Mesendoderm (in vitro differentiated cells): ENCODE measurements at regions not wholly inside any gene's neighbourhood (a gene's known extent, or its start where the extent isn't known, plus 50 kb on each side); places are given as distances from the start of the nearest gene placed in this dataset.

Source experiments
- DNase-seq: peaks from one replicate; pipeline ENCODE4 v3.0.0; 2013
- H2AK5ac ChIP-seq: 2 replicates; pipeline ENCODE4 v1.6.1; 2013; ENCODE audit warnings: low read length, inconsistent platforms
- H2BK120ac ChIP-seq: 2 replicates; pipeline ENCODE4 v1.6.1; 2013; ENCODE audit warnings: low read depth, mild to moderate bottlenecking, low read length, moderate library complexity, mixed read lengths
- H2BK15ac ChIP-seq: replicated peaks from 2 replicates; pipeline ENCODE4 v1.6.1; 2013; ENCODE audit warnings: low read depth, mild to moderate bottlenecking, moderate library complexity
- H2BK5ac ChIP-seq: 2 replicates; pipeline ENCODE4 v1.6.1; 2013; ENCODE audit warnings: low read length, inconsistent platforms
- H3K18ac ChIP-seq: 2 replicates; pipeline ENCODE4 v1.6.1; 2013; ENCODE audit warnings: mild to moderate bottlenecking, low read length, mixed read lengths
- H3K23ac ChIP-seq: one replicate; pipeline ENCODE4 v1.6.1; 2013; ENCODE audit warnings: low read length
- H3K27ac ChIP-seq: 2 replicates; pipeline ENCODE4 v1.5.1; 2013; ENCODE audit warnings: low read depth, mild to moderate bottlenecking, inconsistent platforms, low read length, moderate library complexity
- H3K27me3 ChIP-seq: 2 replicates; pipeline ENCODE4 v1.6.1; 2013; ENCODE audit warnings: low read length, control low read depth, mild to moderate bottlenecking, inconsistent platforms; ENCODE audit not compliant: insufficient read depth, poor library complexity
- H3K36me3 ChIP-seq: 2 replicates; pipeline ENCODE4 v1.6.1; 2013; ENCODE audit warnings: low read length, inconsistent platforms; ENCODE audit not compliant: control insufficient read depth, insufficient read depth
- H3K4ac ChIP-seq: one replicate; pipeline ENCODE4 v1.6.1; 2013; ENCODE audit warnings: low read depth, mild to moderate bottlenecking, low read length, moderate library complexity
- H3K4me1 ChIP-seq: 2 replicates; pipeline ENCODE4 v1.6.1; 2013; ENCODE audit warnings: low read depth, low read length, inconsistent platforms; ENCODE audit not compliant: control insufficient read depth
- H3K4me2 ChIP-seq: 2 replicates; pipeline ENCODE4 v1.6.1; 2013; ENCODE audit warnings: low read length
- H3K4me3 ChIP-seq: 2 replicates; pipeline ENCODE4 v1.5.1; 2013; ENCODE audit warnings: mild to moderate bottlenecking, low read length
- H3K56ac ChIP-seq: one replicate; pipeline ENCODE4 v1.6.1; 2013; ENCODE audit warnings: low read length
- H3K79me1 ChIP-seq: 2 replicates; pipeline ENCODE4 v1.6.1; 2013; ENCODE audit warnings: low read length, inconsistent platforms
- H3K79me2 ChIP-seq: 2 replicates; pipeline ENCODE4 v1.6.1; 2013; ENCODE audit warnings: mild to moderate bottlenecking, low read length; ENCODE audit not compliant: control insufficient read depth, insufficient read depth
- H3K9ac ChIP-seq: 2 replicates; pipeline ENCODE4 v1.6.1; 2013; ENCODE audit warnings: low read length, inconsistent platforms
- H4K5ac ChIP-seq: one replicate; pipeline ENCODE4 v1.6.1; 2013; ENCODE audit warnings: low read length
- H4K8ac ChIP-seq: one replicate; pipeline ENCODE4 v1.6.1; 2013; ENCODE audit warnings: low read depth, mild to moderate bottlenecking, control low read depth, low read length, moderate library complexity
- WGBS: extraction: QIAGEN DNeasy Blood & Tissue Kit; methylation state at CpG from one replicate; pipeline ENCODE4 v1.1.7; 2013; ENCODE audit warnings: low lambda C conversion rate, missing lambda C conversion rate; ENCODE audit not compliant: insufficient coverage; ENCODE audit errors: extremely low coverage; 5-methylcytosine and 5-hydroxymethylcytosine counted together

DNA sequence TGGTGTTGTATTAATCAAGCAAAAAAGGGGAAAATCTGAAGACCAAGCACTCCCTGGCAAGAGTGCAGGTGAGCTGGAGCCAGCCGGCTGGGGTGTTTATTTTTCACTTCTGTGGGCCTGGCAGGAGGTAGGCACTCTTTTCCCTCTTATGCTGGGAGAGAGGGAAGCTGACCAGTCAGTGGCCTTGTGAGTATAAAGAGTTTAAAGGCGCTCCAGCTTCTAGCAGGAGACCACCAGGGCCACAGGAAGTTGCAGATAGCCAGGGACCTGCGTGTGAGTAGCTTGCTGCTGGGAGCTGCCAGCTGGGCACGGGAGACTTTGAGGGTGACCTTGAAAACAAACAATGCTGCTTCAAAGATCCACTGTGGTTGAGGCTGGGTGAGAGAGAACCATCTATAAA, 217.4 kb upstream of the PWP1 start:
- no peak overlapping the region for H4K5ac ChIP-seq
- H4K8ac ChIP-seq = no peak overlapping the region
- H3K23ac ChIP-seq = no peak overlapping the region
- no peak overlapping the region for H2BK120ac ChIP-seq
- no peak overlapping the region for H3K18ac ChIP-seq
- H3K27ac ChIP-seq = no peak overlapping the region
- no peak overlapping the region for H3K4me2 ChIP-seq
- DNase-seq = no peak
- no peak overlapping the region for H3K4me3 ChIP-seq
- no peak overlapping the region for H2BK5ac ChIP-seq
- H3K36me3 ChIP-seq = no peaks in the 10 kb centered on the region
- H3K79me1 ChIP-seq = no peaks in the 10 kb centered on the region
- WGBS = no CpG with 5 or more reads among the region's 4 CpGs
- no peak overlapping the region for H3K56ac ChIP-seq
- H3K4ac ChIP-seq = no peak overlapping the region
- no peak overlapping the region for H3K9ac ChIP-seq
- H2BK15ac ChIP-seq = no peak overlapping the region
- H3K79me2 ChIP-seq = no peaks in the 10 kb centered on the region
- H2AK5ac ChIP-seq = no peak overlapping the region
- no peaks in the 10 kb centered on the region for H3K4me1 ChIP-seq
- H3K27me3 ChIP-seq = no peaks in the 10 kb centered on the region

DNA sequence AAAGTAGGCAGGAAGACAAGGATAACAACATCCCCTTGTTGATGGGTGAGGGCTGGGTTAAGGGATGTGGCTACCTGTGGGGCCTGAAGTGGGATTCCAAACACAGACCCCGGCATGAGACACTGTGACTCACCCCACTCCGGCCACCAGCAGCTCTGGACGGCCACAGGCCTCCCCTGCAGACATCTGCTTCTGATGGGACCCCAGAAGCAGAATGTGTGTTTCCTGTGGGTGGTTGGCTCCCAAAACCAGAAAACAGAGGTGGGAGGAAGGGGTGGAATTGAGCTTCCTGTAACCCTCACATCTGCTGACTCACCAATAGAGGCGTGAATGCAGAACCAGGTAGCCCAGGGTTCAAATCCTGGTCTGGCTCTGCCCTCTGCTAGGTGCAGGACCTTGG, 216.6 kb upstream of the PWP1 start:
- H3K9ac ChIP-seq = no peak overlapping the region
- no peak overlapping the region for H3K56ac ChIP-seq
- H3K4me2 ChIP-seq = no peak overlapping the region
- H3K79me1 ChIP-seq = no peaks in the 10 kb centered on the region
- no peak overlapping the region for H3K27ac ChIP-seq
- H3K18ac ChIP-seq = no peak overlapping the region
- H2BK15ac ChIP-seq = no peak overlapping the region
- no peak overlapping the region for H2AK5ac ChIP-seq
- H2BK120ac ChIP-seq = no peak overlapping the region
- H3K4me3 ChIP-seq = no peak overlapping the region
- DNase-seq = no peak
- H3K36me3 ChIP-seq = no peaks in the 10 kb centered on the region
- H3K79me2 ChIP-seq = no peaks in the 10 kb centered on the region
- no peaks in the 10 kb centered on the region for H3K4me1 ChIP-seq
- H4K5ac ChIP-seq = no peak overlapping the region
- no CpG with 5 or more reads among the region's 4 CpGs for WGBS
- no peak overlapping the region for H3K23ac ChIP-seq
- H3K4ac ChIP-seq = no peak overlapping the region
- no peak overlapping the region for H4K8ac ChIP-seq
- no peak overlapping the region for H2BK5ac ChIP-seq
- no peaks in the 10 kb centered on the region for H3K27me3 ChIP-seq

DNA sequence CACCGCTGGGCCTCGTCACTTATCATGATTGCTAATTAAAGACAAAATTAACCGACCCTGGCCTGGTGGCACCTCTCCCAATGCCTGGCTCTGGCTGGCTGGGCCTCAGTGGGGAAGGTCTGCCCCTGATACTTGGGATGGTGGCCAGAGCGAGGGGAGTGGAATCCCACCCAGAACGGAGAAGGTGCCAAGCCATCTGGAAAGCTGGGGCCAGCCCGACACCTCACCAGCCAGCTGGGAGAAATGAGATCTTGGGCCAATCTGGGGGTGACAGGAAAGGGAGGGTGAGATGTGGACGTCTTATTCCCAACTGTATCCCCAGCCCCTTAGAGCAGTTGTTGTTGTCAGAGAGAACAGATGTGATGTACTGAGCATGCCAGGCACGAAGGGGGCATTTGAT, 215.0 kb upstream of the PWP1 start:
- no peak for DNase-seq
- H2BK120ac ChIP-seq = no peak overlapping the region
- no peaks in the 10 kb centered on the region for H3K4me1 ChIP-seq
- H3K4me3 ChIP-seq = no peak overlapping the region
- H3K79me2 ChIP-seq = no peaks in the 10 kb centered on the region
- no peak overlapping the region for H3K18ac ChIP-seq
- H4K5ac ChIP-seq = no peak overlapping the region
- H3K36me3 ChIP-seq = no peaks in the 10 kb centered on the region
- no peaks in the 10 kb centered on the region for H3K79me1 ChIP-seq
- no peak overlapping the region for H3K9ac ChIP-seq
- WGBS = no CpG with 5 or more reads among the region's 8 CpGs
- no peak overlapping the region for H2BK15ac ChIP-seq
- no peak overlapping the region for H4K8ac ChIP-seq
- no peak overlapping the region for H2AK5ac ChIP-seq
- H3K4me2 ChIP-seq = no peak overlapping the region
- H3K27ac ChIP-seq = no peak overlapping the region
- no peak overlapping the region for H2BK5ac ChIP-seq
- H3K27me3 ChIP-seq = no peaks in the 10 kb centered on the region
- no peak overlapping the region for H3K23ac ChIP-seq
- H3K56ac ChIP-seq = no peak overlapping the region
- no peak overlapping the region for H3K4ac ChIP-seq

DNA sequence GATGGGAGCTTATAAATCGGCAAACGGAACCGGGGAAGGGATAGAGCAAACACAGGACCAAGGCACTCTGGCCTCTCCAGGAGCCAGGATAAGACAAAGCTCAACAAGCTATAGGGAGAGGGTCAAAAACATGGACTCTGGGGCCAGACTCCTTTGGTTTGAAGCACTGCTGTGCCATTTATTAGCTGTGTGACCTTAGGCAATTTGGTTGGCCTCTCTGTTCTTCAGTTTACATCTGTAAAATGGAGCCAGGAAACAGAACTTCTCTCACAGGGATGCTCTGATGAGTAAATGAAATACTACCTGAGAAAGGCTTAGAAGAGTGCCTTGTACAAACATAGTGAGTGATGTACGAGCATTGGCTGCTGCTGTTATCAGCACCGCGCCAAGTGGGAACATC, 213.3 kb upstream of the PWP1 start:
- H3K36me3 ChIP-seq = no peaks in the 10 kb centered on the region
- H4K5ac ChIP-seq = no peak overlapping the region
- no peak overlapping the region for H3K4me3 ChIP-seq
- H3K4ac ChIP-seq = no peak overlapping the region
- no peaks in the 10 kb centered on the region for H3K79me2 ChIP-seq
- DNase-seq = no peak
- WGBS = no CpG with 5 or more reads among the region's 6 CpGs
- no peak overlapping the region for H2BK5ac ChIP-seq
- H3K27ac ChIP-seq = no peak overlapping the region
- H3K18ac ChIP-seq = no peak overlapping the region
- peak overlapping the region; percentile 24 for H3K23ac ChIP-seq
- H4K8ac ChIP-seq = no peak overlapping the region
- H3K9ac ChIP-seq = no peak overlapping the region
- no peak overlapping the region for H2BK120ac ChIP-seq
- H3K4me1 ChIP-seq = no peaks in the 10 kb centered on the region
- no peaks in the 10 kb centered on the region for H3K79me1 ChIP-seq
- no peak overlapping the region for H2BK15ac ChIP-seq
- H2AK5ac ChIP-seq = no peak overlapping the region
- no peaks in the 10 kb centered on the region for H3K27me3 ChIP-seq
- H3K56ac ChIP-seq = no peak overlapping the region
- no peak overlapping the region for H3K4me2 ChIP-seq

DNA sequence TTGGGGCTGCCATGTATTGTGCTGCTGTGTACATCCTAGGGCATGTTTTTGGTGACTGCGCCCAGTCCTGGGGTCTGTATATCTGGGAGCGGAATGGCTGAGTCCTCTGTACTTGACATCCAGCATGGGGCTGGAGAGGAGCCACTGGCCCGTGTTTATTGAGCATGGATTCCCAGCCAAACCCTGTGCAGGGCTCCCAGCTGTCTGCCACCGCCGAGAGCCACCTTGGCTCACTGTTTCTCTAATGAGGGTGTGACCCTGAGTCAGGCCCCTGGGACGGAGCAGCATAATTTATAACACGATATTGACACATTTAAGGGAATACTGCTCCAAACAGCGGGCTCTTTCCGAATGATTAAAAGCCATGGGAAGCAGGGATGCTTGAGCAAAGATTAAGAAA, 211.5 kb upstream of the PWP1 start:
- Histone ChIP-seq H2AK5ac (no peak overlapping the region), H3K23ac (no peak overlapping the region), H3K4me1 (no peaks in the 10 kb centered on the region), H3K4ac (no peak overlapping the region), H3K56ac (no peak overlapping the region), H3K18ac (no peak overlapping the region), H3K4me3 (no peak overlapping the region), H3K9ac (no peak overlapping the region), H3K27me3 (no peaks in the 10 kb centered on the region), H4K8ac (no peak overlapping the region), H3K4me2 (no peak overlapping the region), H2BK120ac (no peak overlapping the region), H3K36me3 (no peaks in the 10 kb centered on the region), H3K79me2 (no peaks in the 10 kb centered on the region), H4K5ac (no peak overlapping the region), H3K27ac (no peak overlapping the region), H2BK15ac (no peak overlapping the region), H2BK5ac (no peak overlapping the region), H3K79me1 (no peaks in the 10 kb centered on the region)
- no peak for DNase-seq
- WGBS = no CpG with 5 or more reads among the region's 9 CpGs

DNA sequence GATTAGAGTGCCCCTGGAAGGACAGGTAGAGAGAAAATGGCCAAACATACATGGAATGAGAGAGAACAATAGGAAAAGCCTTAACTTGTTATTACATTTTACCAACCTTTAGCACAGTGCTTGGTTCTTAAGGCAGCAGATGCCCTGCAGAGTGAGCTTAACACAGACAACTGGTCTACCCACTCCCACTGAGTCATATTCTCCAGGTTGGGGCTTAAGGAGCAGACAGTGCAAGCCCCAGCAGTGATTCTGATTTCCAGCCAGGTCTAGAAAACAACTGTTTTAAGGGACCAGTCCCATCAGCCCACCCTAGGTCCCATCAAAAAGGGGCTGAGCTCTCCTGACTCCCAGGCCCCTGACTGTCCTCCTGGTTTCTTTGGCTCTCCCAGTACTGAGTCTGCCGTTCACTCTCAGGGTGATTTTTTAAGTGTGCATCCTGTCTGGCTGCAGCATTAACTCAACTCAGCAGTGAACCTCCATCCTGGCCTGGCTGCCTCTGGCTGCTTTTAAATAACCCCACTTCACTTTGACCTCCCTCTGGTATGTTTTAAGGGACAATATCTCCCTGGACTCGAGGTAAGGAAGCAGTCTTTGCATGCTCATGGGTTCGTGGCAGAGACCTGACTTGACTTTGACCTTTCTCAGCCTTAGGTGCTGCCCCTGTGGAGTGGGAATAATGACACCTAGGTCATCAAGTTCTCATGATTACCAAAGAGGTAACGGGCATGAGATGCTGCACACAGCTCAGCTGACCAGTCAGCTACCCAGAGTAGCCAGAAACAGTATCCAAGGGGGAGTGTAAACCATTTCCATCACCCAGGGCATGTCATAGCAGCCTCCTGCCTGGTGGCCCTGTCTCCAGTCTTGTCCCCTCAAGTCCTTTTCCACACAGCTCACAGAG, 210.7 kb upstream of the PWP1 start:
- no CpG with 5 or more reads among the region's 4 CpGs for WGBS
- no peaks in the 10 kb centered on the region for H3K79me2 ChIP-seq
- H2BK120ac ChIP-seq = no peak overlapping the region
- H3K56ac ChIP-seq = no peak overlapping the region
- no peaks in the 10 kb centered on the region for H3K4me1 ChIP-seq
- H4K5ac ChIP-seq = no peak overlapping the region
- H3K23ac ChIP-seq = no peak overlapping the region
- H2BK5ac ChIP-seq = no peak overlapping the region
- no peaks in the 10 kb centered on the region for H3K27me3 ChIP-seq
- no peak overlapping the region for H3K18ac ChIP-seq
- H4K8ac ChIP-seq = no peak overlapping the region
- DNase-seq = no peak
- H3K36me3 ChIP-seq = no peaks in the 10 kb centered on the region
- no peak overlapping the region for H3K4ac ChIP-seq
- H2AK5ac ChIP-seq = no peak overlapping the region
- H3K9ac ChIP-seq = no peak overlapping the region
- H3K27ac ChIP-seq = no peak overlapping the region
- no peak overlapping the region for H3K4me2 ChIP-seq
- H3K4me3 ChIP-seq = no peak overlapping the region
- H2BK15ac ChIP-seq = no peak overlapping the region
- no peaks in the 10 kb centered on the region for H3K79me1 ChIP-seq
